Liver (tissue), 8 donors: ENCODE measurements at regions not wholly inside any gene's neighbourhood (a gene's known extent, or its start where the extent isn't known, plus 50 kb on each side); places are given as distances from the start of the nearest gene placed in this dataset.

ENCODE experiments used
- DNase-seq: peaks from one replicate; pipeline ENCODE4 v3.0.0-alpha.2; 2017; ENCODE audit warnings: low spot score
- H3K27ac ChIP-seq, 2 donors: one replicate each; pipeline ENCODE4 v1.7.0; 2013; ENCODE audit warnings: inconsistent platforms in 2 of 2, low read length in 2 of 2, control low read depth in 1 of 2, low read depth in 1 of 2, mild to moderate bottlenecking in 1 of 2
- H3K27me3 ChIP-seq, 4 donors: one replicate each; pipeline versions ENCODE4 v1.6.1 to v1.7.0; 2013; ENCODE audit warnings: low read length in 3 of 4, inconsistent platforms in 1 of 4, mild to moderate bottlenecking in 1 of 4, moderate library complexity in 1 of 4; ENCODE audit not compliant: control insufficient read depth in 4 of 4, insufficient read depth in 4 of 4
- H3K36me3 ChIP-seq, 4 donors: one replicate each; pipeline versions ENCODE4 v1.6.1 to v1.7.0; 2013; ENCODE audit warnings: low read length in 3 of 4, mild to moderate bottlenecking in 3 of 4, low read depth in 1 of 4, moderate library complexity in 1 of 4; ENCODE audit not compliant: control insufficient read depth in 4 of 4, insufficient read depth in 3 of 4
- H3K4me1 ChIP-seq, 4 donors: one replicate each; pipeline versions ENCODE4 v1.6.1 to v1.7.0; 2013; ENCODE audit warnings: low read length in 3 of 4, mild to moderate bottlenecking in 3 of 4, moderate library complexity in 1 of 4; ENCODE audit not compliant: control insufficient read depth in 4 of 4, insufficient read depth in 4 of 4
- H3K4me3 ChIP-seq, 3 donors: one replicate each; pipeline versions ENCODE4 v1.6.1 to v1.7.0; 2013; ENCODE audit warnings: low read length in 3 of 3, control low read depth in 1 of 3, low read depth in 1 of 3, mild to moderate bottlenecking in 1 of 3
- H3K9ac ChIP-seq, 2 donors: one replicate each; pipeline ENCODE4 v1.7.0; 2013; ENCODE audit warnings: low read length in 2 of 2, mild to moderate bottlenecking in 2 of 2, moderate library complexity in 2 of 2, control low read depth in 1 of 2, low read depth in 1 of 2
- H3K9me3 ChIP-seq, 4 donors: one replicate each; pipeline versions ENCODE4 v1.6.1 to v1.7.0; 2013; ENCODE audit warnings: low read length in 3 of 4; ENCODE audit not compliant: control insufficient read depth in 4 of 4
- ATF3 ChIP-seq: IDR thresholded peaks from 2 replicates; pipeline ENCODE4 v1.6.1; 2016; ENCODE audit warnings: antibody characterized with exemption
- CTCF ChIP-seq: fragments of 150-350 bp; IDR thresholded peaks from 2 replicates; pipeline ENCODE4 v1.5.1; 2017; ENCODE audit warnings: improper control_type of control experiment, low read depth, low read length; ENCODE audit not compliant: missing input control
- EGR1 ChIP-seq, 2 donors: IDR thresholded peaks; 2 replicates each; pipeline ENCODE4 v1.6.1; 2016 to 2018; ENCODE audit warnings: antibody characterized with exemption in 2 of 2, low read depth in 2 of 2
- FOXA1 ChIP-seq: IDR thresholded peaks from 2 replicates; pipeline ENCODE4 v1.6.1; 2016; ENCODE audit warnings: antibody characterized with exemption
- FOXA2 ChIP-seq: IDR thresholded peaks from 2 replicates; pipeline ENCODE4 v1.6.1; 2016; ENCODE audit warnings: antibody characterized with exemption
- GABPA ChIP-seq, 2 donors: IDR thresholded peaks in 1 of 2; conservative IDR thresholded peaks in 1 of 2; 2 replicates each; pipeline ENCODE4 v1.6.1; 2016; ENCODE audit warnings: antibody characterized with exemption in 2 of 2, mild to moderate bottlenecking in 1 of 2, moderate library complexity in 1 of 2
- HNF4A ChIP-seq, 2 donors: conservative IDR thresholded peaks; 2 replicates each; pipeline ENCODE4 v1.6.1; 2016; ENCODE audit warnings: antibody characterized with exemption in 2 of 2, mild to moderate bottlenecking in 2 of 2
- HNF4G ChIP-seq: IDR thresholded peaks from 2 replicates; pipeline ENCODE4 v1.6.1; 2016; ENCODE audit warnings: antibody characterized with exemption
- JUND ChIP-seq, 2 donors: IDR thresholded peaks; 2 replicates each; pipeline ENCODE4 v1.6.1; 2016; ENCODE audit warnings: antibody characterized with exemption in 2 of 2
- NR2F2 ChIP-seq: IDR thresholded peaks from 2 replicates; pipeline ENCODE4 v1.6.1; 2016; ENCODE audit warnings: antibody characterized with exemption
- REST ChIP-seq: IDR thresholded peaks from 2 replicates; pipeline ENCODE4 v1.6.1; 2016; ENCODE audit warnings: antibody characterized with exemption, mild to moderate bottlenecking
- RXRA ChIP-seq, 2 donors: IDR thresholded peaks; 2 replicates each; pipeline ENCODE4 v1.6.1; 2017 to 2018; ENCODE audit warnings: antibody characterized with exemption in 2 of 2, mild to moderate bottlenecking in 1 of 2
- TAF1 ChIP-seq: conservative IDR thresholded peaks from 2 replicates; pipeline ENCODE4 v1.6.1; 2016; ENCODE audit warnings: antibody characterized with exemption, mild to moderate bottlenecking
- YY1 ChIP-seq: IDR thresholded peaks from 2 replicates; pipeline ENCODE4 v1.6.1; 2016; ENCODE audit warnings: antibody characterized with exemption, mild to moderate bottlenecking
- ZBTB33 ChIP-seq: IDR thresholded peaks from 2 replicates; pipeline ENCODE4 v1.6.1; 2016; ENCODE audit warnings: antibody characterized with exemption
- WGBS: extraction: QIAGEN DNeasy Blood & Tissue Kit; methylation state at CpG from one replicate; pipeline ENCODE4 v1.1.7; 2013; 5-methylcytosine and 5-hydroxymethylcytosine counted together
- donor health status: healthy.
- donor health status: healthy.
- donor health status: healthy.
- donor health status: healthy.
- donor health status: healthy.

GRCh38 chr7:42426163-42426562 lies 189.2 kb upstream of the GLI3 start:
- H3K27ac ChIP-seq = no peak overlapping the region
- H3K4me1 ChIP-seq = no peaks in the 10 kb centered on the region
- TF ChIP-seq YY1 (no peak), CTCF (no peak), ATF3 (no peak), HNF4G (no peak), RXRA (IDR thresholded peaks at IDR 0.05) (no peak), FOXA1 (no peak), HNF4A (conservative IDR thresholded peaks at IDR 0.05) (no peak), ZBTB33 (no peak), NR2F2 (no peak), FOXA2 (no peak), JUND (IDR thresholded peaks at IDR 0.05) (no peak), TAF1 (no peak), REST (no peak), EGR1 (IDR thresholded peaks at IDR 0.05; ENCODE audit: low read depth in 2 of 2) (no peak), GABPA (IDR thresholded peaks at IDR 0.05 in 1 of 2, conservative IDR thresholded peaks at IDR 0.05 in 1 of 2) (no peak)
- no peaks in the 10 kb centered on the region for H3K9me3 ChIP-seq
- H3K9ac ChIP-seq = no peak overlapping the region
- no peak for DNase-seq
- H3K4me3 ChIP-seq = no peak overlapping the region
- H3K27me3 ChIP-seq = peaks cover 0 to 4% (median 2%) of the 10 kb centered on the region in 4 donors
- WGBS = 66% methylated on average over 4 of the region's 4 CpGs
- H3K36me3 ChIP-seq = no peaks in the 10 kb centered on the region

GRCh38 chr7:42414941-42415505 lies 178.0 kb upstream of the GLI3 start:
- DNase-seq = no peak

More at GRCh38 chr7:42414941-42415505, 178.0 kb upstream of the GLI3 start:
- Histone ChIP-seq H3K27me3 (no peaks in the 10 kb centered on the region), H3K27ac (no peak overlapping the region), H3K9me3 (no peaks in the 10 kb centered on the region), H3K4me1 (no peaks in the 10 kb centered on the region), H3K9ac (no peak overlapping the region), H3K4me3 (no peak overlapping the region), H3K36me3 (no peaks in the 10 kb centered on the region)
- no peak for TF ChIP-seq YY1
- TF ChIP-seq GABPA (IDR thresholded peaks at IDR 0.05 in 1 of 2, conservative IDR thresholded peaks at IDR 0.05 in 1 of 2) = no peak
- TF ChIP-seq NR2F2 = no peak
- TF ChIP-seq FOXA2 = no peak
- no peak for TF ChIP-seq TAF1
- TF ChIP-seq EGR1 (IDR thresholded peaks at IDR 0.05; ENCODE audit: low read depth in 2 of 2) = no peak
- TF ChIP-seq FOXA1 = no peak
- WGBS = 62% methylated on average over 4 of the region's 4 CpGs
